Astrocyte (in vitro differentiated cells and primary cell): ENCODE measurements at regions not wholly inside any gene's neighbourhood (a gene's known extent, or its start where the extent isn't known, plus 50 kb on each side); places are given as distances from the start of the nearest gene placed in this dataset.

Experiments
- DNase-seq: peaks from one replicate; pipeline ENCODE4 v3.0.0-alpha.2; 2010; ENCODE audit warnings: low read depth
- FAIRE-seq: peaks from 2 replicates; lab custom pipeline; 2011; peaks lifted over from hg19 to GRCh38; lab: Jason Lieb, UNC
- H2AFZ ChIP-seq: 2 replicates; pipeline ENCODE4 v1.6.0; 2012; ENCODE audit warnings: low read depth, low read length, inconsistent platforms
- H3K27ac ChIP-seq: 2 replicates; pipeline ENCODE4 v1.5.1; 2011; ENCODE audit warnings: low read depth, low read length, inconsistent platforms
- H3K27me3 ChIP-seq: 2 replicates; pipeline ENCODE4 v1.6.0; 2011; ENCODE audit warnings: low read length, inconsistent platforms; ENCODE audit not compliant: insufficient read depth
- H3K36me3 ChIP-seq: 2 replicates; pipeline ENCODE4 v1.5.1; 2011; ENCODE audit warnings: low read length, inconsistent platforms; ENCODE audit not compliant: insufficient read depth
- H3K4me1 ChIP-seq: 2 replicates; pipeline ENCODE4 v1.5.1; 2011; ENCODE audit warnings: low read length, inconsistent platforms; ENCODE audit not compliant: insufficient read depth
- H3K4me2 ChIP-seq: 2 replicates; pipeline ENCODE4 v1.6.0; 2012; ENCODE audit warnings: low read length, inconsistent platforms
- H3K4me3 ChIP-seq: 2 replicates; pipeline ENCODE4 v1.5.1; 2011; ENCODE audit warnings: low read depth, mild to moderate bottlenecking, low read length, inconsistent platforms; ENCODE audit not compliant: insufficient read depth
- H3K79me2 ChIP-seq: 2 replicates; pipeline ENCODE4 v1.6.0; 2012; ENCODE audit warnings: mild to moderate bottlenecking, low read length, inconsistent platforms; ENCODE audit not compliant: insufficient read depth
- H3K9ac ChIP-seq: 2 replicates; pipeline ENCODE4 v1.6.0; 2012; ENCODE audit warnings: mild to moderate bottlenecking, low read length, inconsistent platforms
- H3K9me3 ChIP-seq: 2 replicates; pipeline ENCODE4 v1.5.1; 2012; ENCODE audit warnings: low read depth, mild to moderate bottlenecking, low read length, inconsistent platforms; ENCODE audit not compliant: insufficient read depth
- H4K20me1 ChIP-seq: 2 replicates; pipeline ENCODE4 v1.6.0; 2012; ENCODE audit warnings: low read length, inconsistent platforms; ENCODE audit not compliant: insufficient read depth
- H3K27ac Mint-ChIP-seq: one replicate; pipeline ENCODE4 v1.8.0; 2021; ENCODE audit warnings: mild to moderate bottlenecking, mixed read lengths; ENCODE audit not compliant: unreplicated experiment
- H3K27me3 Mint-ChIP-seq: one replicate; pipeline ENCODE4 v1.8.0; 2021; ENCODE audit warnings: low read depth, mixed read lengths; ENCODE audit not compliant: unreplicated experiment
- H3K36me3 Mint-ChIP-seq: one replicate; pipeline ENCODE4 v1.8.0; 2021; ENCODE audit warnings: low read depth, mixed read lengths; ENCODE audit not compliant: unreplicated experiment
- H3K4me1 Mint-ChIP-seq: one replicate; pipeline ENCODE4 v1.8.0; 2021; ENCODE audit warnings: low read depth, mixed read lengths; ENCODE audit not compliant: unreplicated experiment
- H3K4me3 Mint-ChIP-seq: one replicate; pipeline ENCODE4 v1.8.0; 2021; ENCODE audit warnings: mild to moderate bottlenecking, moderate library complexity, mixed read lengths; ENCODE audit not compliant: unreplicated experiment
- H3K9me3 Mint-ChIP-seq: one replicate; pipeline ENCODE4 v1.8.0; 2021; ENCODE audit warnings: mild to moderate bottlenecking, mixed read lengths; ENCODE audit not compliant: unreplicated experiment
- EZH2 ChIP-seq: IDR thresholded peaks from 2 replicates; pipeline ENCODE4 v1.6.1; 2012; ENCODE audit warnings: mild to moderate bottlenecking, low read length, inconsistent platforms; ENCODE audit not compliant: insufficient read depth
- TF ChIP-seq, protein P1 (sequence below): IDR thresholded peaks from 2 replicates; pipeline ENCODE4 v1.5.1; 2011; ENCODE audit warnings: low read depth, mild to moderate bottlenecking, inconsistent platforms, low read length, moderate library complexity; ENCODE audit not compliant: insufficient read depth

DNA sequence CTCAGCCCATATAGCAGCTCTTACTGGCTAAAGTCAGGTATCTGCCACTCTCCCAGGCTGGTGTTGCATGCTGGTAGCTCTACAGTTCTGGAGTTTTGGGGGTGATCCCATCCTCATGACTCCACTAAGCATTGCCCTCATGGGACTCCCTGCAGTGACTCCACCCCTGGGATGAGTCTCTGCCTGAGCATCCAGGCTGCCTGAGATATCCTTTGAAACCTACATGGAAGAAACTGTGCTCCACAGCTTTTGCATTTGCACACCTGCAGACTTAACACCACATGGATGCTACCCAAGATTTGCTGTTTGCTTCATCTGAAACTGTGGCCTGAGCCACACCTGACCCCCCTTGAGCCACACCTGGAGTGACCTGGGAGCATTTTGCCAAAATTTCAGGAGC lies 226.4 kb downstream of the C1orf94 start:
- Histone ChIP-seq H3K9ac (no peak overlapping the region), H3K4me2 (no peak overlapping the region), H3K9me3 (no peaks in the 10 kb centered on the region), H3K27me3 (no peaks in the 10 kb centered on the region), H3K36me3 (no peaks in the 10 kb centered on the region), H3K27ac (no peak overlapping the region), H3K4me3 (no peak overlapping the region), H2AFZ (no peak overlapping the region), H3K79me2 (no peaks in the 10 kb centered on the region), H4K20me1 (no peaks in the 10 kb centered on the region), H3K4me1 (no peaks in the 10 kb centered on the region)
- Mint-ChIP-seq H3K36me3 (no peaks in the 10 kb centered on the region), H3K4me3 (no peak overlapping the region), H3K27me3 (peaks cover 12% of the 10 kb centered on the region), H3K9me3 (peaks cover 2% of the 10 kb centered on the region), H3K27ac (no peak overlapping the region), H3K4me1 (peaks cover 8% of the 10 kb centered on the region)
- DNase-seq (no peak), FAIRE-seq (no peak)
- TF ChIP-seq, protein P1, sequence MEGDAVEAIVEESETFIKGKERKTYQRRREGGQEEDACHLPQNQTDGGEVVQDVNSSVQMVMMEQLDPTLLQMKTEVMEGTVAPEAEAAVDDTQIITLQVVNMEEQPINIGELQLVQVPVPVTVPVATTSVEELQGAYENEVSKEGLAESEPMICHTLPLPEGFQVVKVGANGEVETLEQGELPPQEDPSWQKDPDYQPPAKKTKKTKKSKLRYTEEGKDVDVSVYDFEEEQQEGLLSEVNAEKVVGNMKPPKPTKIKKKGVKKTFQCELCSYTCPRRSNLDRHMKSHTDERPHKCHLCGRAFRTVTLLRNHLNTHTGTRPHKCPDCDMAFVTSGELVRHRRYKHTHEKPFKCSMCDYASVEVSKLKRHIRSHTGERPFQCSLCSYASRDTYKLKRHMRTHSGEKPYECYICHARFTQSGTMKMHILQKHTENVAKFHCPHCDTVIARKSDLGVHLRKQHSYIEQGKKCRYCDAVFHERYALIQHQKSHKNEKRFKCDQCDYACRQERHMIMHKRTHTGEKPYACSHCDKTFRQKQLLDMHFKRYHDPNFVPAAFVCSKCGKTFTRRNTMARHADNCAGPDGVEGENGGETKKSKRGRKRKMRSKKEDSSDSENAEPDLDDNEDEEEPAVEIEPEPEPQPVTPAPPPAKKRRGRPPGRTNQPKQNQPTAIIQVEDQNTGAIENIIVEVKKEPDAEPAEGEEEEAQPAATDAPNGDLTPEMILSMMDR, result no peak
- no peak for TF ChIP-seq EZH2

DNA sequence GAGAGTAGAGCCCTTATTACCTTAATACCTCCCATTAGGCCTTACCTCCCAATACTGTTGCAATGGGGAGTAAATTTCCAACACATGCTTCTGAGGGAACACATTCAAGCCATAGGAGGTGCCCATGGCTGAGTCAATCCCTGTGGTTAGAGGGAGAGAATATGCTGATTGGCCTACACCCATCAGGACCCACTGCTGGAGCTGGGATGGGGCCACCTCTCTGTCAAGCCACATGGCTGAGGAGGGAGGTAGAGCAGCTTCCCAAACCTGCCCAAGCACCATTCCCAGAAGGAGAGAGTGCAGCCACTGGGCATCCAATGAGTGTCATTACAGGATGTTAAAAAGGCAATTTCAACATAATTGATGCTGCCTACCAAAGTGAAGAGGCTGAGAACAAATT lies 228.1 kb downstream of the C1orf94 start:
- TF ChIP-seq, protein P1, result no peak
- no peak for TF ChIP-seq EZH2
- no peaks in the 10 kb centered on the region for H3K9me3 ChIP-seq
- H3K27ac ChIP-seq, result no peak overlapping the region
- H3K27ac Mint-ChIP-seq, result no peak overlapping the region
- no peak for FAIRE-seq
- H3K4me2 ChIP-seq, result no peak overlapping the region
- no peak for DNase-seq
- no peaks in the 10 kb centered on the region for H3K36me3 Mint-ChIP-seq
- H3K79me2 ChIP-seq, result no peaks in the 10 kb centered on the region
- no peak overlapping the region for H2AFZ ChIP-seq
- H3K27me3 ChIP-seq, result no peaks in the 10 kb centered on the region
- H3K4me1 ChIP-seq, result no peaks in the 10 kb centered on the region
- H3K4me3 Mint-ChIP-seq, result no peak overlapping the region
- H3K9ac ChIP-seq, result no peak overlapping the region
- no peaks in the 10 kb centered on the region for H3K36me3 ChIP-seq
- H3K9me3 Mint-ChIP-seq, result peaks cover 2% of the 10 kb centered on the region
- H3K4me3 ChIP-seq, result no peak overlapping the region
- H3K27me3 Mint-ChIP-seq, result peaks cover 12% of the 10 kb centered on the region
- peaks cover 8% of the 10 kb centered on the region for H3K4me1 Mint-ChIP-seq
- no peaks in the 10 kb centered on the region for H4K20me1 ChIP-seq

DNA sequence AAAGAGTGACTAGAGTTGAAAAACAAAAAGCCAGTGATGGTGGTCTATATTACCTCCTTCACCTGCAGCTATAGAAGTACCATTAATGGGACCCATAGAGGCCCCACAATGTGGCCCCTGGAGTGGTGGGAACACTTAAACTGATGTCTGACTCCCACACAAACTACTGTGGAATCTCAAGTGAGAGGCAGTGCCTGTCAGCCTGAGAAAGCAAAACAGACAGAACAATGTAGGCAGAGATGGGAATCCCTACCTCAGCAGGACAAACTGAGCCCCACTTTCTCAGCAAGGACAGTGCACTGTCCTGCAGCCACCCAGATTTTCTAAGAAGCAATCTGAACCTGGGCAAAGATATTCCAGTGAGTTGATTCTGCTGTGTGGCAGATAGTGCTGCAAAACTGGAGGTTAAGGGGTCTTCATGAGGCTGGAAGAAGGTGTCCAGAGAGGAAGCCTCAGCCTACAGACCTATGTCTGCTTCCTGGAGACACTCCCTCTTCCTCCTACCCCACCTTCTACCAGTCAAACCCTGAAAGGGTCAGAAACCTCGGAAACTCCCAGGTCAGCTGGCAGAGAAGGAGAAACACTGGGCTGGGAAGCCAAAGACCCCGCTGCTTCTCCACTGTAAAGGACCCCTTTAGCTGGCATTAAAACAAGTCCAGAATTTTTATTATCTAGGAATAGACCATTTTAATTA lies 228.7 kb downstream of the C1orf94 start:
- Histone ChIP-seq H3K9me3 (no peaks in the 10 kb centered on the region), H3K4me2 (no peak overlapping the region), H3K27ac (no peak overlapping the region), H3K9ac (no peak overlapping the region), H2AFZ (no peak overlapping the region), H3K36me3 (no peaks in the 10 kb centered on the region), H3K4me3 (no peak overlapping the region), H3K27me3 (no peaks in the 10 kb centered on the region), H3K79me2 (no peaks in the 10 kb centered on the region), H3K4me1 (no peaks in the 10 kb centered on the region), H4K20me1 (no peaks in the 10 kb centered on the region)
- Mint-ChIP-seq H3K4me3 (no peak overlapping the region), H3K36me3 (no peaks in the 10 kb centered on the region), H3K4me1 (peaks cover 8% of the 10 kb centered on the region), H3K9me3 (no peaks in the 10 kb centered on the region), H3K27me3 (peaks cover 6% of the 10 kb centered on the region), H3K27ac (no peak overlapping the region)
- TF ChIP-seq, protein P1, result no peak
- no peak for TF ChIP-seq EZH2
- FAIRE-seq (no peak), DNase-seq (no peak)
